NCI-H1048 (cell line): ENCODE measurements at regions not wholly inside any gene's neighbourhood (a gene's known extent, or its start where the extent isn't known, plus 50 kb on each side); places are given as distances from the start of the nearest gene placed in this dataset.

ENCODE experiments used
- DNase-seq: peaks from one replicate; lab custom pipeline; 2025; lab: John Stamatoyannopoulos, UW

DNA sequence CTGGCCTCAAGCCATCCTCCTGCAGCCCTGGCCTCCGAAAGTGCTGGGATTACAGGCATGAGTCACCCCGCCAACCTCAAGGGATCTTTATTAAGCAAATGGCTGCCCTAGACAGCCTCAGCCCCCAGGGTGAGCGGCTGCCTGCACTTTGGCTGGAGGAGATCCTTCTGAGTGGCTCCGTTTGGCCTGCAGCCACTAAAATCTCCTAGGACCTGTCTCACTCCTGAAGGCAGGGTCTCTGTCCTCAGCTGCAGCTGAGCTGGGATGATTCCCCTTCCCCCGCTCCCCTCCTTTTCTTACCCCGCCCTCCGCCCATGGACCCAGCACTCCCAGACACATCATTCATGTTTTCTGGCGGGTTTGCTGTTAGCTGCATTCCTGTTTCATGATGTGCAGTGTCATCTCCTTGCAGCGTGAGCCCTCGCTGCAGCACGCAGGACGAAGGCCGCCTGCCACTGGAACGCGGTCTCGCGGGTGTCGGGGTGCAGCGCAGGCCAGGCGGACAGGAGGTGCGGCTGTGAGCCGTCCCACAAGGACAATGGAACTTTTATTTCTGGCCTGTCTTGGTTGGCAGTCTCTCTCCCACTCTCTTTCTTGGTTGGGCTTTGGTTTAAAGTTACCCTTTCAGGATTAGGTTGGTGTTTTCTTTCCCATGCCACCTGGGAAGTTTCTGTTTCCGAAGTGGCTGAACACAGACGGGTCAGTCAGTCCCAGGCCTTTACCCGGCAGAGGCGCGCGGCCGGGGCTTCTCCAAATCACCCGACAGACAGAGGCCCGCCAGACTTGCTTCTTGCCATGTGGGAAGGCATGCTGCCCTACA lies 137.1 kb downstream of the FOXD1 start:
- DNase-seq = no peak

DNA sequence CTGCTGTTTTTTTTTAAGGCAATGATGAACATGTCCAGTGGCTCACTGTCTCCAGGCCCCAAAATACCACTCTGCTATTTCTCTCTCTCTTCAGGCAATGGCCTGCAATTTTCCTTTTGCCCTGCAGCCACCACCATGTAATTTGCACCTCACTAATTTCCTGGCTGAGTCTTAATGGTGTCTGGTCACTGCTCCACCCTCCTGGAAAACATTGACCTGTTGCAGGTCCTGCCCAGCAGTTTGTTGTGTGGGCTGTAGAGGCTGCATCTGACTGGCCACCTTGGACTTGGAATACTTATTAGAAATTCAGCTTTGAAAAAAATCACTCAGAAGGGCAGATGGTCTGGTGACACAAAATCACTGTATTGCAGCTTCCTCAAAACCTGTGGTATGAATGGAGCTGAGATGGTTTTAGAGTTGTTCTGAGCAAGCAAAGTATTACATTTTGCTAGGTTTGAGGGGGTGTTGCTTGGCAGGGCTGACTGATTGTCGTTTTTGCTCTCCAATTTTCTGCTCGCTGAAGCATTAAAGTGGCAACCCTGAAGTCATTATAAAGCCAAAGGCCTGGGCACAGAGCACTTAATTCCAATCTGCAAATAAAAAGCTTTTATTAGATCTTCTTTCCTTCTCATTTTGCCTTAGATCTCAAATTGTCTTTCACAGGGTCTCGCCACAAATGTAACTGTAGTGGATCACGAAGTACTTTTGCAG lies 134.8 kb downstream of the TMEM174 start:
- DNase-seq = no peak

DNA sequence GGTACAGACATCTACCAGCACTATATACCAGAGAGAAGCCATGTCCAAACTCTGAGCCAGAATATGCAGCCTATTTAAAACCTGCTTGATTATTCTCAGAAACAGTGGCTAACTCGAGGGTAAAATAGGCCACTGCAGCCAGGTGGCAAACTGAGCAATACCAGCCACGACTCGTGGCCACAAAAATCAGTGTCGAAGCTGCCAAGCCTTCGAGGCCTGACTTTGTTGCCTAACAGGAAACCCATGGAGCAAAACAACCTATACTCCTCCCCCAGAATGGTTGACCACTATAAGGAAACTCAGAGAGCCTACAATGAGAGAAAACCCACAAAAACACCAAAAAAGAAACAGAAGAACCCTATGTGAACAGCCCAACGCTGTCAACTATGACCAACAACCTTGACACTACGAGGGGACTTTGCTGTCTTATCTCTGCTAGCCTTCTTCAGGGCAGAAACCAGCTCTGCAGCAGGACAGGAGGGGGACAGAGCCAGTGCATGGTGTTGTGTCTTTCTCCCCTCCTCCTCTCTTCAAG lies 133.8 kb downstream of the TMEM174 start:
- DNase-seq = no peak

DNA sequence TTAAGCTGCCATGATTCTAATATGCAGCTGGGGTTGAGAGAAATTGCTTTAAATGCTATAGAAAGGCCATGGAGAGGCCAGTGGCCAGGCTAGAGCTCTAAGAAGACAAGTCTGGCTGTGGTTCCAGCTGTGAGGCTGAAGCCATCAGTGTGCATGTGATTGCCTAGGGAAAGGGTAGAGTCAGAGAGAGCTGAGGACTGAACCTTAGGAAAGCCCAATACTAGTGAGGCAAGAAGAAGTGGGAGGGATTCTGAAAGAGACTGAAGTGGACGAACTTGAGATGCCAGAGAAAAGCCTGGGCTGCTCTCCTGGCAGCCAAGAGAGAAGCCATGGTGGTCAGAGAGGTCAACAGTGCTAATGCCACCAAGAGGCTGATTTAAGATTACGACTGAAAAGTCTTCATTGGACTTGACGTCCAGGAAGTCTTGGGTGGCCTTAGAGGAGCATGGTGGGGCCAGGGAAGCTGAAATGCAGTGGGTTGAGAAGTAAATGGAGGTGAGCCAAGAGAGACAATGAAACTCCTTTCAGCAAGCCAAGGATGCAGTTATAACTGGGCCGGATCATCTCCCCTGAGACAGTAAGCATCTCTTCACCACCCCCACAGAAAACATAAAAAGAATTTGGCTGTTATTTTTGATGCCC lies 133.2 kb downstream of the TMEM174 start:
- DNase-seq = no peak

DNA sequence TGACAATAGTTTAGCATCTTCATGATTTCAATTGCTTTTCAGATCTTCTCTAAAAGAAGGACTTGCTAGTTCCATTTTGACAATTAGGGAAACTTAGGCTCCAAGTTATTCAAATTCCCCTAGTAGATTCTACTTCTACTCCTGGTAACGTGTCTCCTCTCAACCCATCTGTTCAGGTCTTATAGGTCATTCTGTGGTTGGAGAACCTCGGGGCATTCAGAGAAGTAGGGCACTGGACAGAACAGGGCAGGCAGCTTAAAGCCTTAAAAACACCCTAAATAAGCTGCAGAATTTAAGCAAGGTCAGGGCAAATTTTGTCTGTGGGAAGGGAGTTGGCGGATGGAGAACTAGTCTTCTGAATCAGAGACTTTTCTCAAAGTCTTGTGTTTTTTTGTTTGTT lies 132.4 kb downstream of the TMEM174 start:
- no peak for DNase-seq

DNA sequence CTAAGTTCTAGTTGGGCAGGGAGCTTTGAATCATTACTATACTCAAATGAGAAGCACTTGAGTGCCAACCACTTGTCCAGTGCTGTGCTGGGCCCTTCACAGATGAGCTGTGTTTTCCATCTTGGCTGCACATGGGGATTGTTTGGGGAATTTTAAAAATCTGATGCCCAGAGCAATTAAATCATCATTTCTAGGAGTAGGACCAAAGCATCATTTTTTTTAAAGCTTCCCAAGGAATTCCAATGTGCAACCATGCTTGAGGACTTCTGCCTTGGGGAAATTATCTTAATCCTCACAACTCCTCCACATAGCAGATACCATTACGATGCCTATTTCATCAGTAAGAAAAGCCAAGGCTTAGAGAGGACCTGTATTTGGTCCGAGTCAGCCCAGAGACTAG lies 131.4 kb downstream of the TMEM174 start:
- no peak for DNase-seq

DNA sequence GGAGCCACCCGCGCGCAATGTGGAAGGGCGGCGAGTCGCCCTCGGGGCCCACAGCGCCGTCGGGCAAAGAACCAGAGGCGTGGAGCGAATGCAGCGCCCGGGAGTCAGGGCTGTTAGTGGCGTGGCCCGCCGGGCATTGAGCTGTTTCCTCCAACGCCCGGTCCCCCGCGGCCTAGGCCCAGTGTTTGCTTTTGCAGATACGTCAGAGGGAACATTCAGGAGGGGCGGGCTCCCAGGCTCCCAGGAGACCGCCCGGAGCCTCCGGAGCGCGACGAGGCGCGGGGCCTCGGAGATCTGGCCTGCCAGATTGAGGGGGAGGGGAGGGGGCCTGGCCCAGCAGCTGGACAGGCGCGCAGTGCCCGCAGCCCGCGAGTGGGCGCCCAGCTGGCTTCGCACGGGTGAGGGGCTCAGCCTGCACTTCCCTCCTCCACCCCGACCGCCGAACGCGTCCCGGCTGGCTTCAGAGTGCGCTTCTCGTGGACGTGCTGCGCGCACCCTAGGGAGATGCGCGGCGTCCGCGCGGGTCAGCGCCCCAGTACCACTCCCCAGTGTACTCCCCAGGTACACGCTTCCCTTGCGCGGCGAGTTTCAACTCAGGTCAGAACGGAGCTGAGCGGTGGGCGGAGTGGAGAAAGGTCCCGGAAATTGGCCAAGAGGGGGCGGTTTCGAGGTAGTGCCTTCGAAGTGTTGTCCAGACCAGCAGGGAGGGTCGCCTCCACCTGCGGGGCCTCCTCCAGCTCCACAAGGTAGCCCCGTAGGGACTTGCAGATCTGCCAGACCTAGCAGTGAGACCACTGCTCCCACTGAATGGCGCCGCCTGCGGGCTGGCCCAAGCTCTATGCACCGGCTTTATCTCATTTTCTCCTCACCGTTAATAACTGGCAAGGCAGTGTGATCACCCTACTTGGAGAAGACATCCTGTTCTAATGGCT lies 130.4 kb downstream of the TMEM174 start:
- no peak for DNase-seq

DNA sequence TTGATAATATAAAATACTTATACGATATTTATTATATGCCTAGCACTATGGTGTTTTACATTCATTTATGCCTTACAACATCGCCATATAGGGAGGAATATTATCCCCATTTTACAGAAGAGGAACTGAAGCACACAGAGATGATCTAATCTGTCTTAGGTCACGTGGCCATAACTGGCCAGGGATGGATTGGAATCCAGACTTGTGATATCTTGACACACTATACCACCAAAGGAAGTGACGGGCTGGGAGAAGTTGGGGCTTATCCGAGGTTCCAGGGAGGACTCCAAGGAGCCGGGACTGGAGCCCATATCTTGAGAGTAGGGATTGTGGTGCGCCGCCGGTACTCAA lies 129.8 kb downstream of the TMEM174 start:
- DNase-seq = no peak

DNA sequence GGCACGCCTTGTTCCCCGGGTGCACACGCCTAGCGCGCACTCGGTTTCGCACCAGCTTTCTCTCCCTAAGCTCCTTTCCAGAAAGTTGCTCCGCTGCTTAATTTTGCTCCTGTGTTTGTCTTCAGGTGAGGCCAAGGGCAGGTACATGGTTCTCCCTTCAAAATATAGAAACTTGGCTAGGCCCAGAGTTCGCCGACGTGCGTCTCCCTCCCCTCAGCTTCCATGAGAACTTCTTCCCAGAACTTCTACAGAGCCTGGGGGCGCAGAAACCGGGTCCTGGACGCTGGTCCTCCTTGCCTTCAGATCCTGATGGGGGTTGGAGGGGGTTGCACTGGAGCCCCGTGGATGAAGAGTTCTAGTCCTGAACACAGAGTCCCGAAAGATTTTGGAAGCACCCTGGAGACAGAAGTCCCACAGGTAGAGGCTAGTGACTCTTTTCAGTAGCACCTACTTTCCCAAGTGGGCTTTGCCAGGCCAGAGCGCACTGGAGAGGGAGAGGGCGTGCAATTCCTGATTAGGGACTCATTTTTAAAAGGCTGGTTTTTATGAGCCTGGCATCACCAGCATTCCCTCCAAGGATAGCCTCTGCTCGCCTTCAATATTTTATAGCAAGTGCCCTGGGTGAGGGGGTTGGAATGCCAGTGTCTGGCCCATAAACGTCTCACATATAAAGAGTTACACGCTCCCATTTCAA lies 128.4 kb downstream of the TMEM174 start:
- DNase-seq = no peak

DNA sequence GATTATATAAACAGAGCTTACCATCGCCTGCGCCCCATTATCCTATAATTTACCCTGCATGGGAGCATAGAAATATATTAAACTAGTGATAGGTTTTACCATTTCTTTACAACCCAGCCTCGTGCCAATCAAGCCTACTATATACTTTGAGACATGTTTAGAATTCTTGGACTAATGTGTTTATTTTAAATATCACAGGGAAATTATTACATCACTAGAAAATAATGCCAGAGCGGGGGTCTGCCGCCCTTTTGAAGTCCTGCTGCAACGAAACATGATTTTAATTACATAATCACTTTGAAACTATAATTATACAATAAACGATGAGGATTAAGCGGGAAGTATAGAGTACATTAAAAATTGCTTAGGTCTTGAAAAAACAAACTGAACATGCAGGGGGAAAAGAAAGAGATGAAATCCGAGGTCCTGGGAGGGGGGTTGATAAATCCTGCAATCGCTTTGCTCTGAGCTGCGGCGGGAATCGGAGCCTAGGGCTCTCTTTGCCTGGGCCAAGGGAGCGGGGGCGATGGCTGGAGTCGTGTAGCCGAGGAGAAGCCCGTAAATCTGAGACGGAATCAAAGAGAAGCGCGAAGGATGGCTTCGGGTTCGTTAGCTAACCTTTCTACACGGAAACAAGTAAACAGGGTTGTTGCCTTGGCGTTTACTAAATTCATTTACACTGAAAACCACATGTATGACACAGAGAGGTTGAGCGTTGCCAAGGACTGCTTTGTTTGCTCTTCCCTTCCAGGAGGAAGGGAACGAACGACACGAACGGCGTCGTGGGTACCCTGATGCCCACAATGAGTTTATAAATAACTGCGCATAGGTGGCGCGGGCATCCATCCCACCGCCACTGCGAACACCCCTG lies 127.6 kb downstream of the TMEM174 start:
- no peak for DNase-seq

DNA sequence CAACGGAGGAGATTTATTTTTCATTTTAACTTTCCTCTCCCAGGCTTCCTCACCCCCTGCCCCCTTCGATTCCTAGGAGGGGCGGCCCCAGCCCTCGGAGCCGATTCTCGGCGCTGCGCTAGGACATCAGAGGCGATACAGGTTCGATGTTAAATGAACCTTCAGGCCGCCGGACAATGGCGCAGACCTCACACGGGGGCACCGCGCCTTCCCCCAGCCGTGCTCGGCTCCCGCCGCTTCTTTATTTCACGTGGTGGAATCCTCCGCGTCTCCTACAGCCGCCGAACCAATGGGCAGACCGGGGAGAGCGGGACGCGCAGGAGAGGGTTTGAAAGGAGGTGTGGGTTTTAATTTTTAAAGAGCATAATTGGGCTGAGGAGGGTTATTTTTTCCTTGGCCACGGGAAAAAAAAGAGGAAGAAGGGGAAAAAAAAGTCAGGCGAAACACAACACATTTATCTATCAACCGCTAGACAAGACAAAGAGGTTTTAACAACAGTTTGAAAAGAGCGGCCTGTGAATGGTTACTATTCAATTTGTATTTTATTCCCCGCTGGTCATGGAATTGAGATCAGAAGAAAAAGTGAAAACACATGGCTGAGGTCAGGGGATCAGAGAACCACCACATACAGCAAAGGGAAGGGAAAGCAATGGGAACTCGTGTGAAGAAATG lies 126.8 kb downstream of the TMEM174 start:
- no peak for DNase-seq

DNA sequence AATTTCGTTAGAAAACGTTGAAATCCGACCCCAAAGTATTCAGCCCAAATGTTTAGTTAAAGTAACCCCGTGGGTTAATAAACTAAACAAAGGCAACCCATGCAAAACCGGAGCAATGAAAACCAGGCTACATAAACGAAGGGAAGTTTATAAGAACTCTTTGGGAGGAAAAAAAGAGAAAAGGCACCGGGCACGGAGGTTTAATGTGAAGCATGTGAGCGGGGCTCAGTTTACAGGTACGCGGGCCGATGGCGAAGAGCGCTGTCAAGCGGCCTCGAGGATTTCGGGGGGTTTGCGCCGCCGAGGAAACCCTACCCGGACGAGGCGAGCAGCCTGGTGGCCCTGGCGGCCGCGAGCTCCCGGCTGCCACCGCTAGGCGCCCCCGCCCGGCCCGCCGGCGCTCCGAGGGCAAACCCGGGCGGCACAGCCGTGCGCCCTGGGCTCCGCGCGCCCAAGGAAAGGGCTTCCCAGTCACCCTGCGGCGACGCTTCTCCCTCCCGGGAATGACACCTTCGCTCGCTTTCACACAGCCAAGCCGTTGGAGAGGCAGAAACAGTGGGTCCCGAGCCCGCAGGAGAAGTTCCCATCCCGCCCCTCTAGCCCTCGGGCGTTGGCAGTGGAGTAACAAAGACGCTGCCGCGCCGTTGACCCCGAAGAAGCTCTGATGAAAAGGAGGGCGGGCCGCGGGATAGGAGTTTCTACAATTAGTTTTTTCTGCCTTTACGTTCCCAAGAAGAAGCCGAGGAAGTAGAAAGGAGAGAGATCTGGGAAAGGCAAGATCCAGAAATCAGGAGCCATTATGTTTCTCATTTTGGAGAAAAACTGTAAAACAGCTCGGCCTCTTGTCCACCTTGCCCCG lies 126.0 kb downstream of the TMEM174 start:
- DNase-seq = no peak

DNA sequence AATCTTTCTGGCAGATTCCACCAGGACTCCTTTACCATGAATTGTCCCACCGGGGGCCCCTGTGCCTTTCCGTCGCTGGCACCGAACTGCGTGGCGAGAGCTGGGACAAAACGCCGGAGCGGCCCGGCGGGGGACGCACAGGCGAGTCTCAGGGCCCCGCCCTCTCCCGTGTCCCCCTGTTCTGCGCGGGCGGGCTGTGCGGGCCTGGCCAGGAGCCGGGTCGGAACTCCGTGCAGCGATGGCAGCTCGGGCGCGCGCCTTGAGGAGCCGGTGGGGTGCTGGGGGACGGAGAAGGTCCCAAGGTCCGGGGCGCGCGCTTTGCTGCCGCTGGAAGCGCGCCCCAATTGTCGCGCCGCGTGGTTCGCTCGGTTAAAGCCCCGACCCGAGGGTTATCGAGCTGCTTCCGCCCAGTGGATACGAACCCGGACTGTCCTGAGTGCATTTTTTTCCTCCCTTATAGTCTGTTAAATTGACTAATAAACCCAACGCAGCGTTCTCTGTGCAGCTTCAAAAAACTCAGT lies 125.3 kb downstream of the TMEM174 start:
- no peak for DNase-seq

DNA sequence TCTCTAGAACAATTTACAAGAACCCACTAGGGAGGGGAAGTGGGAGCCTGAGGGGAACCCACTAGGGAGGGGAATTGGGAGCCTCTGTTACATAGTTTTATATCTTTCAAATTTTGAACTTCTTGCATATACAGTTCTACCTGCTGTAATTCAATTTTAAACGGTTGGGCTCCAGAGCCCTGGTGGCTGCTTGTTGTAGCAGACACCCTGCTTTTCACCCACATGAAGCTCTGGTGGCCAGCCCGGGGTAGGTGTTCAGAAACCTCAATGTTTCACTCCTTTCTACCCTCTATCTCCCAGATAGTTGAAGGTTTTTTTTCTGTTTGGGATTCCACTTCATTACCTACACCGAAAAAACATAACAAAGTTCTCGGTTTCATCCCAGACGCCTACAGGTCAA lies 124.4 kb downstream of the TMEM174 start:
- no peak for DNase-seq

DNA sequence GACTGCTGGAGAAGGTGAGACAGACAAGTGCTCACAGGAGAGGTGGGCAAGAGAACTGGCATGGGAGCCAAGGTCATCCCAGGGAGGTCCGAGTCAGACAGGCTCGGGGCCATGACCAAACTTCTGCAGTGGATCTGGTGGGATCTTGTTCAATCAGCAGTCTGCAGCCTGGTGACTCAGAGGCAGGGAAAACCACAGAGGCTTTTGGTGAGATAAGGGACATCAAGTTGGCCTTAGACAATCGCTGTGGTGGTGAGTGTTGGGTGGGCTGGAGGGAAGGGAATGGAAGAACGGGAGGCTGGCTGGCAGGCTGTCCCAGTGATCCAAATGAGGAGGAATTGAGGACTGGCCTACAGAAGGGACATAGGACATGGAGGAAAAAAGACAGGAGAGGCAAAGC lies 123.8 kb downstream of the TMEM174 start:
- no peak for DNase-seq

DNA sequence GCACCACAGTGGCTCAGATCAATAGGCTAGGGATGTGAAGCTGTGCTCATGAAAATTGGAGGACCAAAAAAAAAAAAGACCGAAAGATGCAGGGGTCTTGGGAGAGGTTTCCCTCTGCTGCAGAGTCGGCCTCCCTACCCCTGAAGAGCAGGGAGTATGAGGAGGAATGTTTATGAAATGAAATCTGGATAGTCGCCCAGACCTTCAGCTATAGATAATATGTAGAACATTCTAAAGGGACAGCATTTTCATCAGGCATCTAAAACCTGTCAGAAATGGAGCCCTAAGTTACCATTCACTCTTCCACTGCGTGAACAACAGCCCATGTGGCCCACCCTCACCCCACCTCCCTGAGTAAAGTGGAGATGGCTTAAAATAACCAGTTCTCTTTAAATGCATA lies 122.9 kb downstream of the TMEM174 start:
- no peak for DNase-seq

DNA sequence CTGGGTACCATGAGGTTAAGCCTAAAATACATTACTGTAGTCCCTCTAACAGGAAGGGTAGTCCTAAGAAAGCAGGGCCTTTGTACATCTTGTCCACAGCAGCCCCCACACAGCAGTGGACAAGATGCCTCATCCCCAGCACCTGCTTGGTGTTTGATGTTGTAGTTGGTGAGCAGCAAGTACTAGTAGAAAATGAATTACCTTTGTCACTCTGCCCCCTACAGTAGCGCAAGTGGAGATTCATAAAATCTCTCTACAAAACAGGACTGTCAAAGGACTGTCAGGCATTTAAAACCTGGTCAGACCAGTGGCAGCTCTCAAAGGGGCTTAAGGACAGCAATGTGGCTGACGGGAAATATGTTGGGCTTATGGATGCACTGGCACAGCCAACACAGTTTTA lies 122.5 kb downstream of the TMEM174 start:
- no peak for DNase-seq

DNA sequence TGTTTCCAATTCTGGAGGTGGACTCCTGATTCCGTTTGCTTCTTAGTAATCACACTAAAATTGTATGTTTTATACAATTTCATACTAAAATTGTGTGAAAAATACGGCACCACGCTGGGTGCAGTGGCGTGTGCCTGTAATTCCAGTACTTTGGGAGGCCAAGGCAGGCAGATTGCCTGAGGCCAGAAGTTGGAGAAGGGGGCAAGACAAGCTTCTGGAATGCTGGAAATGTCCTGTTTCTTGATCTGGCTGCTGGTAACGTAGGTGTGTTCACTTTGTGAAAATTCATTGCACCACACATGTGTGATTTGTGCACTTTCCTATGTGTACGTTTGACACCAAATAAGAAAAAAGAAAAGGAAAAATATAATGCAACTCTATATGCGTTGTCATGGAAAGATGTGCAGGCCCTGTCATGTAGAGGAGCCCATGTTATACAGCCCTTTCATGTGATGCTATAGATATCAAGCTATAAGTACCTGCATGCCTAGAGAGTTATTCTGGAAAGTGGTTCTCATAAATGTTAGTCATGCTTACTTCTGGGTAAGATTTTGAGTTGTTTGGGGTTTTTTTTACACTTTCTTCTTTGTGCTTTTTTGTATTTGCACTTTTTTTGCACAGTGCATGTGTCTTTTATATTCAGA lies 119.9 kb downstream of the TMEM174 start:
- no peak for DNase-seq
